Forelimb muscle (tissue), 1 donor: ENCODE measurements at regions not wholly inside any gene's neighbourhood (a gene's known extent, or its start where the extent isn't known, plus 50 kb on each side); places are given as distances from the start of the nearest gene placed in this dataset.
"Not testable (repeated sequence)": the region's sequence is repeated elsewhere in the genome, so short reads cannot be mapped to it uniquely, and the experiment has no call there.

Experiments used
- DNase-seq: peaks from one replicate; pipeline ENCODE4 v3.0.0-alpha.2; 2013; ENCODE audit warnings: low read depth

GRCh38 chr16:35102780-35103403, 1643.5 kb downstream of the TP53TG3F start:
- no peak for DNase-seq

GRCh38 chr16:35111772-35112171, 1652.4 kb downstream of the TP53TG3F start:
- not testable (repeated sequence) for DNase-seq

GRCh38 chr16:35131429-35131828, 1672.0 kb downstream of the TP53TG3F start:
- DNase-seq: no peak

GRCh38 chr16:35134471-35134870, 1675.1 kb downstream of the TP53TG3F start:
- no peak for DNase-seq

- DNase-seq: no peak
Observed at GRCh38 chr16:35140293-35140986, 1681.0 kb downstream of the TP53TG3F start.

GRCh38 chr16:35141303-35141702, 1681.9 kb downstream of the TP53TG3F start:
- no peak for DNase-seq

GRCh38 chr16:35142147-35142808, 1682.9 kb downstream of the TP53TG3F start:
- no peak for DNase-seq

GRCh38 chr16:35142809-35143192, 1683.4 kb downstream of the TP53TG3F start:
- no peak for DNase-seq

GRCh38 chr16:35144212-35144932, 1685.0 kb downstream of the TP53TG3F start:
- DNase-seq: no peak

- DNase-seq: no peak
Observed at GRCh38 chr16:35146031-35146710, 1686.8 kb downstream of the TP53TG3F start.

GRCh38 chr16:35146723-35147458, 1687.5 kb downstream of the TP53TG3F start:
- DNase-seq: no peak

GRCh38 chr16:35147556-35148504, 1688.4 kb downstream of the TP53TG3F start:
- DNase-seq: no peak

- DNase-seq: no peak
Observed at GRCh38 chr16:35148748-35149147, 1689.3 kb downstream of the TP53TG3F start.

GRCh38 chr16:35149550-35149949, 1690.1 kb downstream of the TP53TG3F start:
- no peak for DNase-seq

- no peak for DNase-seq
Observed at GRCh38 chr16:35150805-35151312, 1691.4 kb downstream of the TP53TG3F start.

- no peak for DNase-seq
Observed at GRCh38 chr16:35152067-35152627, 1692.7 kb downstream of the TP53TG3F start.

GRCh38 chr16:35154627-35155026, 1695.2 kb downstream of the TP53TG3F start:
- DNase-seq: no peak

- not testable (repeated sequence) for DNase-seq
Observed at GRCh38 chr16:35157549-35157948, 1698.1 kb downstream of the TP53TG3F start.

GRCh38 chr16:35169324-35169723, 1709.9 kb downstream of the TP53TG3F start:
- not testable (repeated sequence) for DNase-seq
